HG03354 (cell line): ENCODE measurements at regions not wholly inside any gene's neighbourhood (a gene's known extent, or its start where the extent isn't known, plus 50 kb on each side); places are given as distances from the start of the nearest gene placed in this dataset.

Experiments used
- ATAC-seq: cut with Tn5 transposase; IDR thresholded peaks from one replicate; pipeline ENCODE4 v1.9.1; 2021; ENCODE audit warnings: mild to moderate bottlenecking; ENCODE audit not compliant: unreplicated experiment, poor library complexity, severe bottlenecking

GRCh38 chr11:133699071-133699470, 146.2 kb downstream of the SPATA19 start:
- no peak for ATAC-seq

DNA sequence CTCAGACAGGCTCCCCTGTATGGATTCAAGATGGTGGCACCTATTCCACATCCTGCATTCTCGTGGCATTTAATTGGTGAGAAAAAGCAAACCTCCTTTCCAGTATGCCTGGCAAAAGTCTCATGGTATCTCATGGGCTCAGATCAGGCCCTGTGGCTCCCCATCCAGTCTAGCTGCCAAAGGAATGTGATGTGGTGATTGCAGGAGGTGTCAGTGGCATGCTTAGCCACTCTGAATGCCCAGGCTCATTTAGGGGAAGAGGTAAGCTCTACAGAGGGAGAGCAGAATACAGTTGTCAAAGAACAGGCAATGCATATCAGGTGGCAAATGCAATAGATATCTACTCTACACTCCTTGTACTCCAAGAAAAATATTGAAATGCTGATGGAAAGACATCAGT, 146.7 kb downstream of the SPATA19 start:
- no peak for ATAC-seq

DNA sequence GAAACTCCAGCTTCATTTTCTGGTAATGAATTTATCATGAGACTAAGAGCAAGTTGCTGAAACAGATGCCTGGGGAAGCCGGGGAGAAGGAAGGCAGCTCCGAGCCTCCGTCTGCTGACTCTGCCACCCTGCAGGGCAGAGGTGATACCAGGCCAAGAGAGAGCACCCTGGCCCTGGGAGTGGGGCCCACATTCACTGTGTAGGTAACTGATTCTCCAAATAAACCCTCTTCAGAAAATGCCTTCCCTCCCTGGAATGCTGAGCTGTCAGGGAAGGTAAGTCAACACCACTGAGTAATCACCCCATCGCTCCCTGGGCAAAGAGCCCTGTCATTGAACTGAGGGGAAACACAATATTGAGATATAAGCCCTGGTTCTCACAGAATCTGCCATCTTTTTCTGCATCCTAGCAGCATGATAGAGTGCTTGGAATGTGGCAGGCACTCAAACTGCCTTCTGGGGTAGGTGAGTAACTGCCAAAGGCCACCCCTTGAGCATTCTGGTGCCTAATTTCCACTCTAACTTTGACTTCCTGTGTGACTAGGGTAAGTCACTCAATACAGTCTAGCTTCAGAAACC, 147.6 kb downstream of the SPATA19 start:
- ATAC-seq = no peak

DNA sequence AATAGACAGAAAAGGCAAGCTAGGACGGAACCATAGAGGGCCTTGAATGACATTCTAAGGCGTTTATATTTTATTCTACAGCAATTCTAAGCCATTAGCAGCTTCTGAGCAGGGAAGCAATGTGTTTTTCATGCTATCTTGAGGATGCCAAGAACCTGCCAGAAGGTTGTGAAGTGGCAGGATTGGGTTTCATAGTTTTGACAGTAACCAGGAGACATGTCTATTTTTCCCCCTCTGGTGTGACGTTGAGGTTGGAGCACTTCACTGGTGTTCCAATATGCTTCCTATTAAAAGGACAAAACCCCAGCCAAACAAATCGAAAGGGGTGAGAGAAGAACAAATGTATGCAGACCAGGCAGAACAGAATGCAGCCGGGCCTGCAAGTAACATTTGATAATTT, 148.2 kb downstream of the SPATA19 start:
- ATAC-seq = no peak

DNA sequence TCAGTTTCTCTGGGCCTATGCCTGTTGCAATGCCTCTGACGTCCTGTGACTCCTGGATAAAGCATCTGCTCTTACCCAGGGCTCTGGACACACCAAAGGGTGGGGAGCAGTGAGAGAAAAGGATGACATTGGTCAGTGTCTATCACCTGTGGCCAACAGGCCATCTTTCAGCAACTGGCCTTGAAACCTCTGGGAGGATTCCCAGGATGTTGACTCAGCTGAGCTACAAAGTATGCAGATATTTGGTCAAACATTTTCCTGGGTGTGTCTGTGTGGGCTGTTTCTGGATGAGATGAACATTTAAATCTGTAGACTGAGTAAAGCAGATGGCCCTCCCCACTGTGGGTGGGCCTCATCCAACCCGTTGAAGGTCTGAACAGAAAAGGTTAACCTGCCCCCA, 149.9 kb downstream of the SPATA19 start:
- no peak for ATAC-seq

- no peak for ATAC-seq
Observed at GRCh38 chr11:133694701-133695100, 150.6 kb downstream of the SPATA19 start.

DNA sequence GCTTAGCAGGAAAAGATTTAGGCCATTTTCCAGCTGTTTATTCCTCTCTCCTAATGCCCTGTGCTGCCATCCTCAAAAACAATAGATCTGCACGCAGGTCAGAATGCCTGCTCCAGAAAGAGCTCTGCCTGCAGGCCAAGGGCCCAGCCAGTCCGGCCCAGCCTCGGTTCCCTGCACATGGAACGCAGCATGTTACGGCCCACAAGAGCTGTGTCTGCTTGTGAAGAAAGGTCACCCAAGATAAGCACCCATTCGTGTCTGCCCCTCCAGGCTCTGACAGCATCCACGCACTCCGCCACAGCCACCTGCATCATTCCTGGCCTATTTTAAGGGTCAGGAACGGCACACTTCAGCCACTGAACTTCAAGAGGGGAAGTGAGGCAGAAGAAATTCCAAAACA, 152.2 kb downstream of the SPATA19 start:
- no peak for ATAC-seq

GRCh38 chr11:133692126-133692934, 153.0 kb downstream of the SPATA19 start:
- no peak for ATAC-seq

DNA sequence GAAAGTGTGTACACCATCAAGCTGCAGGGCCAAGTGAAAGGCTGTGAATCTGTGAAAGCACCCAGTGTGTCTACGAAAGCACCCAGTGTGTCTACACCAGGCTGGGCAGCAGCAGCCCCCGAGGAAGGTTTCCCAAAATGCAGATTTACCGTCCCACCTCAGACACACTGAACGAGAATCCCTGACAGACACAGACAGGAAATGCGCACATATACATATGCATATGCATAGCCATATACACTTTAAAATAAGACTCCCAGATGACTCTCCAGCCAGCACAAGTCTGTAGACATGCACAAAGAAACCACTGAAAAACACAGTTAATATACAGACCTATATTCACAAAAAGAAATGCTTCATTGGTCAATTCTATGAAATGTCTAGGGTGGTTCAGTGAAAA, 155.5 kb upstream of the OPCML start:
- ATAC-seq = no peak

- ATAC-seq = no peak
Observed at GRCh38 chr11:133681901-133682300, 149.6 kb upstream of the OPCML start.

DNA sequence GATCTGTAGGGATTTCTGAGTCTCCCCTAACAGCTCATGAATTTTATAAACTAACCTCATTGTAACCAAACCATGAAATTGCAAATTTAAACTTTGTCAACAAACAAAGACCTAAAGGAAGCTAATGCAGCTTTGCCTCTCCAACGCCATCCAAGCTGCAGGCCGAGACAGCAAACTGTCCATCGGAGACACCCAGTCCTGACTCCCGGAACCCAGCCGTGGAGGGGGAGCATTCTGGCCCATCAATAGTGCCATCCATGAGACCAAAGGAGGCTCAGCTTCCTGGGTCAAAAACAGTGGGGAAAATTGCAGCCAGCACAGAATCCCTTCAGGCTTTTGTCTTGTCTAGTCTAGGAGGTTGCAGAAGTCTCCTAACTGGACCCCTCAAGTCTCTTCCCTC, 147.6 kb upstream of the OPCML start:
- no peak for ATAC-seq

GRCh38 chr11:133678191-133678590, 145.9 kb upstream of the OPCML start:
- ATAC-seq = no peak

- no peak for ATAC-seq
Observed at GRCh38 chr11:133677387-133677786, 145.1 kb upstream of the OPCML start.

DNA sequence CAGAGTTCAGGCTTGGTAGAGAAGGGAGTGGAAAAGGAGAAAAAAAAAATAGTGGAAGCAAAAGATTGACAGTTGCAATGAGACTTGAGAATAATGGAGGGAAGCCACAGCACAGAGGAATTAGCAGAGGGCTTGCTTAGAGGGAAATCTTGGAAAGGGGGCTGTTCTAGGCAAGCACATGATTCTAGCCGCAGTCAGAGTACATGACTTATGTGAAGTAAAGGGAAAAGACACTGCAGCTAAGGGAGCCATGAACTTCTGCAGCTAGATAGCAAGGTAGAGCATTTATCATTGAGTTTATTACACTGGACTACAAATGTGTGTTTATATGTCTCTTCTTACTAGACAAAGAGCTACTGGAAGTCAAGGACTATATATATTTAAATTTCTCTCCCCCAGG, 144.0 kb upstream of the OPCML start:
- no peak for ATAC-seq

GRCh38 chr11:133669371-133670053, 137.2 kb upstream of the OPCML start:
- ATAC-seq = no peak

DNA sequence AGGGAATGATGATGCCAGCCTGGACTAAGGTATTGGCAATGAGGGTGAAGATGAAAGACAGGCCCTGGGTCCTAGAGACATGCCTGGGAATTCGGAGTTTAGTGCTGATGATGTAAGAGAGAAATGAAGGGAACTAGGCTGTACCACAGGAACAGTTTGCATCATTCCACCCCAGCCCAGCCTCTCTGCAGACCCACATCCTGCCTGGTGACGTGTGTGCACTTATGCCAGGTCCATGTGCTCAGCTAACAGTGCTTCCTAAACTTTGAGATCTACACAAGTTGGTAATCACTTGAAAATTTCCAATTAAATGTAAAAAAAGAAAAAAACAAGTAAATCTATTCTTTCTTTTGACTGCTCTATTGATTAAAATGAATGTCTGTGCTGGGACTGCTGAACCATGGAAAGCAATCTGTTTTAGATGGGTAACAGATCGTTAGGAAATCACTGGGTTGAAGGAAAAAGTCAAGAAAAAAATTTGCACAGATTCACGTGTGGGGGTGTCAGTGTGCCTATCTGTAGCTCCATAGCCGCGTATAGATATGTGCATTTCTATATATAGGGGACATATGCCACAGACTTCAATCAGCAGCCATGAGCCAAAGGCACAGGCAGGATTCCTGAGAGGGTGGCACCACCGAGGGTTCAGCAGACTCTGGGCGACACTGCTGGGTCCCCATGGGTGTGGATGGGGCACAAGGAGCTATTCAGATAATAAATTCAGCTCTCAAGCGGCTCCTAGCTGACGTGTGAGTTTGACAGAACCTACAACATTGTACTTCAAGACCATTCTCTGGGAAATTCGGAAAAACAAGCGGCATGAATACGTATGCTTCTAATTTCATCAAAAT, 131.1 kb upstream of the OPCML start:
- ATAC-seq = no peak

- ATAC-seq = no peak
Observed at GRCh38 chr11:133661846-133662245, 129.5 kb upstream of the OPCML start.

GRCh38 chr11:133660202-133660568, 127.9 kb upstream of the OPCML start:
- ATAC-seq = no peak

DNA sequence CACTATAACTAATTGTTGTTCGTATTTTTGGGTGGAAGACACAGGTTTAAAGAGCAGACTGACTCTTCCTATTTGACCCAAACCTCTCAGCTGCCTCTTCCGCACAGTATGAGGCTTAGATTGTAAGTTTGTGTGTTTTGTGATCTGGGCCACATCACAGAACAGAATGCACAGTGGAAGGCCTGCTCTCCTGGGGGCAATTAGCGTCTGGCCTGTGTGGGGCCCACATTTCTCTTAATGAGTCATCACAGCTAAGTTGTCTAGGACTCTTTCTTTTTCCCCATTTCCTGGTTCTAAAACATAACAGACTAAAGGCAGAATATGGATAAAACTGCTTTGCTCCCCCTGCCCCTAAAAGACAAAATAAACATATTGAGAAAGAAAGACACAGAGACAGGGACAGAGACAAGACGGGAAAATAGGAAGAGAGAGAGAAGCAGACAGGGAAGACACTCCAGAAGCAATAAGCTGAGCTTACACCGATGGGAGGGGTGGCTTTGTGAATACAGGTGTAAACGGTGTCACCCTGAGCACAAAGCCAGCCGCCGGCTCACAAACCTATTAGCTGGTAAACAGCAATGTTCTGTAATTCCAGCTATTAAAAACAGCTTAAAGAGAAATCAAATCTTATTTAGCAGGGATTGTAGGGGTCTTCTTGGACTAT, 127.4 kb upstream of the OPCML start:
- peak; percentile 87 for ATAC-seq

DNA sequence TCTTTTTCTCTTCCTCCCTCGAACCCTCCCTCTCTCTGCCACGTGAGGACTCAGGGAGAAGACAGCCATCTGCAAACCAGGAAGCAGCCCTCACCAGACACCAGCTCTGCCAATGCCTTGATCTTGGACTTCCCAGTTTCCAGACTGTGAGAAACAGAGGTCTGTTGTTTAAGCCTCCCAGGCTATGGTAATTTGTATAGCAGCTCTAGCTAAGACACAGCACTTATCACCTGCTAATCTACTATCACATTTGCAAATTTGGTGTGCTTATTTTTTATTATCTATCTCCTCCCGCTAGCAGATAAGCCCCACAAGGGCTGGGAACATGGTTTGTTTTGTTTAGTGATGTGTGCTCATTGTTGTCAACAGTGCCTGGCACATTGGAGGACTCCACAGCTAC, 124.8 kb upstream of the OPCML start:
- no peak for ATAC-seq
